HEK293 (cell line): ENCODE measurements at regions not wholly inside any gene's neighbourhood (a gene's known extent, or its start where the extent isn't known, plus 50 kb on each side); places are given as distances from the start of the nearest gene placed in this dataset.

ENCODE experiments used
- RBAK ChIP-seq: fragments of 450-650 bp; formaldehyde crosslinking; IDR thresholded peaks from 2 replicates; pipeline ENCODE4 v1.5.1; 2016; ENCODE audit warnings: missing biosample characterization, missing genetic modification characterization
- ZNF146 ChIP-seq: fragments of 450-650 bp; formaldehyde crosslinking; IDR thresholded peaks from 2 replicates; pipeline ENCODE4 v1.5.1; 2016; ENCODE audit warnings: missing biosample characterization, missing genetic modification characterization
- ZNF184 ChIP-seq: fragments of 450-650 bp; IDR thresholded peaks from 2 replicates; pipeline ENCODE4 v1.5.1; 2018; ENCODE audit warnings: missing biosample characterization, mild to moderate bottlenecking, missing genetic modification characterization
- ZNF530 ChIP-seq: fragments of 450-650 bp; formaldehyde crosslinking; IDR thresholded peaks from 2 replicates; pipeline ENCODE4 v1.5.1; 2016; ENCODE audit warnings: low read depth, missing biosample characterization, missing genetic modification characterization
- ZNF792 ChIP-seq: fragments of 450-650 bp; formaldehyde crosslinking; IDR thresholded peaks from 2 replicates; pipeline ENCODE4 v1.5.1; 2016; ENCODE audit warnings: missing biosample characterization, missing genetic modification characterization
- TF ChIP-seq, protein P1 (sequence below): fragments of 450-650 bp; formaldehyde crosslinking; IDR thresholded peaks from 2 replicates; pipeline ENCODE4 v1.5.1; 2016; ENCODE audit warnings: missing biosample characterization, missing genetic modification characterization
- TF ChIP-seq, protein P2 (sequence below): fragments of 450-650 bp; formaldehyde crosslinking; IDR thresholded peaks from 2 replicates; pipeline ENCODE4 v1.5.1; 2016; ENCODE audit warnings: missing biosample characterization, missing genetic modification characterization
- TF ChIP-seq, protein P3 (sequence below): fragments of 450-650 bp; formaldehyde crosslinking; IDR thresholded peaks from 2 replicates; pipeline ENCODE4 v1.5.1; 2016; ENCODE audit warnings: missing biosample characterization, missing genetic modification characterization
- TF ChIP-seq, protein P4 (sequence below): fragments of 450-650 bp; formaldehyde crosslinking; IDR thresholded peaks from 2 replicates; pipeline ENCODE4 v1.5.1; 2016; ENCODE audit warnings: missing biosample characterization, missing genetic modification characterization

DNA sequence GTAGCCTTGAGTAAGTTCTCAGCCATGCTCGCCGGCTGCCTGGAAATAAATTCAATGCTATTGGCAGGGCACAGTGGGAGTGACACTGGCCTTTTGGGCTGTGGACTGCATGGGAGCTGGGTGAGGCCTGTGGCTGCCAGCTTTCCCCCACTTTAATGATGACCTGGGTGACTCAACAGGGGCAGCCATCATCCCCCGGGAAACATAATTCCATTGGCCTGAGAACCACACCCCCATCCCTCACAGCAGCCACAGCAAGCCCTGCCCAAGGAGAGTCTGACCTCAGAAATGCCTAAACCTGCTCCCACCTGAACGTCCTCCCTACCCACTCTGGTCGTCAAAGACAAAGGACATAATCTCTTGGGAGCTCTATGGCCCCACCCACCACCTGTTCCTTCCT lies 384.0 kb downstream of the LTN1 start:
- TF ChIP-seq, protein P1, sequence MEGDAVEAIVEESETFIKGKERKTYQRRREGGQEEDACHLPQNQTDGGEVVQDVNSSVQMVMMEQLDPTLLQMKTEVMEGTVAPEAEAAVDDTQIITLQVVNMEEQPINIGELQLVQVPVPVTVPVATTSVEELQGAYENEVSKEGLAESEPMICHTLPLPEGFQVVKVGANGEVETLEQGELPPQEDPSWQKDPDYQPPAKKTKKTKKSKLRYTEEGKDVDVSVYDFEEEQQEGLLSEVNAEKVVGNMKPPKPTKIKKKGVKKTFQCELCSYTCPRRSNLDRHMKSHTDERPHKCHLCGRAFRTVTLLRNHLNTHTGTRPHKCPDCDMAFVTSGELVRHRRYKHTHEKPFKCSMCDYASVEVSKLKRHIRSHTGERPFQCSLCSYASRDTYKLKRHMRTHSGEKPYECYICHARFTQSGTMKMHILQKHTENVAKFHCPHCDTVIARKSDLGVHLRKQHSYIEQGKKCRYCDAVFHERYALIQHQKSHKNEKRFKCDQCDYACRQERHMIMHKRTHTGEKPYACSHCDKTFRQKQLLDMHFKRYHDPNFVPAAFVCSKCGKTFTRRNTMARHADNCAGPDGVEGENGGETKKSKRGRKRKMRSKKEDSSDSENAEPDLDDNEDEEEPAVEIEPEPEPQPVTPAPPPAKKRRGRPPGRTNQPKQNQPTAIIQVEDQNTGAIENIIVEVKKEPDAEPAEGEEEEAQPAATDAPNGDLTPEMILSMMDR (tag by site-specific recombination) = no peak
- no peak for TF ChIP-seq ZNF530 (tag by site-specific recombination)
- TF ChIP-seq, protein P2, sequence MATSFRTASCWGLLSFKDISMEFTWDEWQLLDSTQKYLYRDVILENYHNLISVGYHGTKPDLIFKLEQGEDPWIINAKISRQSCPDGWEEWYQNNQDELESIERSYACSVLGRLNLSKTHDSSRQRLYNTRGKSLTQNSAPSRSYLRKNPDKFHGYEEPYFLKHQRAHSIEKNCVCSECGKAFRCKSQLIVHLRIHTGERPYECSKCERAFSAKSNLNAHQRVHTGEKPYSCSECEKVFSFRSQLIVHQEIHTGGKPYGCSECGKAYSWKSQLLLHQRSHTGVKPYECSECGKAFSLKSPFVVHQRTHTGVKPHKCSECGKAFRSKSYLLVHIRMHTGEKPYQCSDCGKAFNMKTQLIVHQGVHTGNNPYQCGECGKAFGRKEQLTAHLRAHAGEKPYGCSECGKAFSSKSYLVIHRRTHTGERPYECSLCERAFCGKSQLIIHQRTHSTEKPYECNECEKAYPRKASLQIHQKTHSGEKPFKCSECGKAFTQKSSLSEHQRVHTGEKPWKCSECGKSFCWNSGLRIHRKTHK (tag by site-specific recombination) = no peak
- TF ChIP-seq RBAK (tag by site-specific recombination) = no peak
- TF ChIP-seq, protein P3, sequence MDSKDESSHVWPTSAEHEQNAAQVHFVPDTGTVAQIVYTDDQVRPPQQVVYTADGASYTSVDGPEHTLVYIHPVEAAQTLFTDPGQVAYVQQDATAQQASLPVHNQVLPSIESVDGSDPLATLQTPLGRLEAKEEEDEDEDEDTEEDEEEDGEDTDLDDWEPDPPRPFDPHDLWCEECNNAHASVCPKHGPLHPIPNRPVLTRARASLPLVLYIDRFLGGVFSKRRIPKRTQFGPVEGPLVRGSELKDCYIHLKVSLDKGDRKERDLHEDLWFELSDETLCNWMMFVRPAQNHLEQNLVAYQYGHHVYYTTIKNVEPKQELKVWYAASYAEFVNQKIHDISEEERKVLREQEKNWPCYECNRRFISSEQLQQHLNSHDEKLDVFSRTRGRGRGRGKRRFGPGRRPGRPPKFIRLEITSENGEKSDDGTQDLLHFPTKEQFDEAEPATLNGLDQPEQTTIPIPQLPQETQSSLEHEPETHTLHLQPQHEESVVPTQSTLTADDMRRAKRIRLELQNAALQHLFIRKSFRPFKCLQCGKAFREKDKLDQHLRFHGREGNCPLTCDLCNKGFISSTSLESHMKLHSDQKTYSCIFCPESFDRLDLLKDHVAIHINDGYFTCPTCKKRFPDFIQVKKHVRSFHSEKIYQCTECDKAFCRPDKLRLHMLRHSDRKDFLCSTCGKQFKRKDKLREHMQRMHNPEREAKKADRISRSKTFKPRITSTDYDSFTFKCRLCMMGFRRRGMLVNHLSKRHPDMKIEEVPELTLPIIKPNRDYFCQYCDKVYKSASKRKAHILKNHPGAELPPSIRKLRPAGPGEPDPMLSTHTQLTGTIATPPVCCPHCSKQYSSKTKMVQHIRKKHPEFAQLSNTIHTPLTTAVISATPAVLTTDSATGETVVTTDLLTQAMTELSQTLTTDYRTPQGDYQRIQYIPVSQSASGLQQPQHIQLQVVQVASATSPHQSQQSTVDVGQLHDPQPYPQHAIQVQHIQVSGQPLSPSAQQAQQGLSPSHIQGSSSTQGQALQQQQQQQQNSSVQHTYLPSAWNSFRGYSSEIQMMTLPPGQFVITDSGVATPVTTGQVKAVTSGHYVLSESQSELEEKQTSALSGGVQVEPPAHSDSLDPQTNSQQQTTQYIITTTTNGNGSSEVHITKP (tag by site-specific recombination) = no peak
- TF ChIP-seq ZNF146 (tag by site-specific recombination) = no peak
- TF ChIP-seq ZNF792 (tag by site-specific recombination) = no peak
- TF ChIP-seq, protein P4, sequence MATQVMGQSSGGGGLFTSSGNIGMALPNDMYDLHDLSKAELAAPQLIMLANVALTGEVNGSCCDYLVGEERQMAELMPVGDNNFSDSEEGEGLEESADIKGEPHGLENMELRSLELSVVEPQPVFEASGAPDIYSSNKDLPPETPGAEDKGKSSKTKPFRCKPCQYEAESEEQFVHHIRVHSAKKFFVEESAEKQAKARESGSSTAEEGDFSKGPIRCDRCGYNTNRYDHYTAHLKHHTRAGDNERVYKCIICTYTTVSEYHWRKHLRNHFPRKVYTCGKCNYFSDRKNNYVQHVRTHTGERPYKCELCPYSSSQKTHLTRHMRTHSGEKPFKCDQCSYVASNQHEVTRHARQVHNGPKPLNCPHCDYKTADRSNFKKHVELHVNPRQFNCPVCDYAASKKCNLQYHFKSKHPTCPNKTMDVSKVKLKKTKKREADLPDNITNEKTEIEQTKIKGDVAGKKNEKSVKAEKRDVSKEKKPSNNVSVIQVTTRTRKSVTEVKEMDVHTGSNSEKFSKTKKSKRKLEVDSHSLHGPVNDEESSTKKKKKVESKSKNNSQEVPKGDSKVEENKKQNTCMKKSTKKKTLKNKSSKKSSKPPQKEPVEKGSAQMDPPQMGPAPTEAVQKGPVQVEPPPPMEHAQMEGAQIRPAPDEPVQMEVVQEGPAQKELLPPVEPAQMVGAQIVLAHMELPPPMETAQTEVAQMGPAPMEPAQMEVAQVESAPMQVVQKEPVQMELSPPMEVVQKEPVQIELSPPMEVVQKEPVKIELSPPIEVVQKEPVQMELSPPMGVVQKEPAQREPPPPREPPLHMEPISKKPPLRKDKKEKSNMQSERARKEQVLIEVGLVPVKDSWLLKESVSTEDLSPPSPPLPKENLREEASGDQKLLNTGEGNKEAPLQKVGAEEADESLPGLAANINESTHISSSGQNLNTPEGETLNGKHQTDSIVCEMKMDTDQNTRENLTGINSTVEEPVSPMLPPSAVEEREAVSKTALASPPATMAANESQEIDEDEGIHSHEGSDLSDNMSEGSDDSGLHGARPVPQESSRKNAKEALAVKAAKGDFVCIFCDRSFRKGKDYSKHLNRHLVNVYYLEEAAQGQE (tag by site-specific recombination) = no peak
- no peak for TF ChIP-seq ZNF184 (tag by site-specific recombination)
